ENCODE measurements at regions not wholly inside any gene's neighbourhood (a gene's known extent, or its start where the extent isn't known, plus 50 kb on each side); places are given as distances from the start of the nearest gene placed in this dataset.

DNA sequence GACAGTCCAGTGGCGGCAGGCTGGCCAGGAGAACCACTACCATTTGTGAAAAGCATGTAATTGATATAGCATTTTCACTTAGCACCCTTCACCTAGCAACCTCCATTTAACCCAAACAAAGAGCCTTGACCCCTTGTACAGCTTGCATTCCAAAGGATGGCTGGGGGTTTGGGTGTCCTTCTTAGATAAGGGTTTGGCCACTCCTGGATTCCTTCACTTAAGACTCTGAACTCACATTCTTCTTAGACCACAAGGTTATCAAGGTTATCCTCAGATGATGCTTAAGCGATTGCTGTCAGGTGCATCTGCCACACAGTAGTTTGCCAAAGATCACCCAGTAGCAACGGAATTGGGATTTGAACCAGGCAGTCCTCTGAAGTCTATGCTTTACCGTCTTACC is 102.8 kb downstream of the ZNF664 start:
- 89% methylated on average over 4 of the region's 4 CpGs; no CpG with 5 or more reads in 1 of the 2 experiments for WGBS, 2 experiments (ENCODE audit: extremely low coverage in 1 of 2, insufficient coverage in 1 of 2, insufficient read length in 1 of 2, insufficient replicate concordance in 2 of 2, low coverage in 1 of 2, low lambda C conversion rate in 2 of 2, missing lambda C conversion rate in 1 of 2)
- no peak overlapping the region for H3K14ac ChIP-seq (ENCODE audit: insufficient read length)
- TF ChIP-seq TAF1 (IDR thresholded peaks at IDR 0.05; ENCODE audit: low read depth, low read length) (no peak), CREB1 (IDR thresholded peaks at IDR 0.05) (no peak), TEAD4 (IDR thresholded peaks at IDR 0.05; ENCODE audit: low read depth, low read length) (no peak), MAFK (IDR thresholded peaks at IDR 0.05; ENCODE audit: low read depth, low read length) (no peak), RFX5 (IDR thresholded peaks at IDR 0.05; ENCODE audit: borderline replicate concordance, low read depth, low read length) (no peak), SP1 (IDR thresholded peaks at IDR 0.05; ENCODE audit: low read depth, low read length) (no peak), TAF7 (optimal IDR thresholded peaks at IDR 0.05; ENCODE audit: borderline replicate concordance, low read depth, low read length) (no peak), TBP (IDR thresholded peaks at IDR 0.05; ENCODE audit: low read depth, low read length) (no peak), SUZ12 (IDR thresholded peaks at IDR 0.05; ENCODE audit: low read length) (no peak), MAX (IDR thresholded peaks at IDR 0.05) (no peak), SRF (IDR thresholded peaks at IDR 0.05; ENCODE audit: low read depth, low read length) (no peak), CBX8 (IDR thresholded peaks at IDR 0.05; ENCODE audit: borderline replicate concordance, low read depth, low read length) (no peak), POLR2AphosphoS5 (IDR thresholded peaks at IDR 0.05; ENCODE audit: low read depth, low read length) (no peak), SP4 (IDR thresholded peaks at IDR 0.05; ENCODE audit: low read length) (no peak), BACH1 (IDR thresholded peaks at IDR 0.05; ENCODE audit: low read length) (no peak)
- TF ChIP-seq, protein P1, sequence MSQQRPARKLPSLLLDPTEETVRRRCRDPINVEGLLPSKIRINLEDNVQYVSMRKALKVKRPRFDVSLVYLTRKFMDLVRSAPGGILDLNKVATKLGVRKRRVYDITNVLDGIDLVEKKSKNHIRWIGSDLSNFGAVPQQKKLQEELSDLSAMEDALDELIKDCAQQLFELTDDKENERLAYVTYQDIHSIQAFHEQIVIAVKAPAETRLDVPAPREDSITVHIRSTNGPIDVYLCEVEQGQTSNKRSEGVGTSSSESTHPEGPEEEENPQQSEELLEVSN (IDR thresholded peaks at IDR 0.05), result no peak

More for the DNA sequence above, 102.8 kb downstream of the ZNF664 start:
- ChIA-PET CTCF (ENCODE audit: partially characterized antibody) (interaction anchor here (1.3 to 2.9 kb wide), 5 partner anchors 12 to 246 kb away, joined by 3 to 14 read pairs (median 4); no protein-coding TSS in a partner anchor), POLR2A (ENCODE audit: partially characterized antibody) (interaction anchor here (1.0 kb wide), 1 partner anchor 10 kb away, joined by 3 read pairs; no protein-coding TSS in a partner anchor)
- H2BK120ac ChIP-seq (replicated peaks; ENCODE audit: low read depth, low read length), result no peak overlapping the region
- no peak overlapping the region for H2BK5ac ChIP-seq (ENCODE audit: low read depth, low read length)
- H2AK5ac ChIP-seq (ENCODE audit: low read depth, low read length), result no peak overlapping the region; the same call in 1 of the 2 replicates
- no peaks in the 10 kb centered on the region; a peak in 1 of 7 replicates for H3K27me3 ChIP-seq (replicated peaks in 1 of 4; ENCODE audit: control insufficient read depth in 3 of 4, extremely low read depth in 1 of 4, insufficient read depth in 3 of 4, low read length in 3 of 4)
- no peaks in the 10 kb centered on the region for H3K79me1 ChIP-seq (ENCODE audit: low read depth, low read length)
- H2BK12ac ChIP-seq (ENCODE audit: low read depth, low read length), result no peak overlapping the region
- H3K23me2 ChIP-seq (ENCODE audit: low read depth, low read length), result no peaks in the 10 kb centered on the region; the same call in 1 of the 2 replicates
- no peak overlapping the region for H3K18ac ChIP-seq (ENCODE audit: extremely low read depth, low read length)
- H3K36me3 ChIP-seq (ENCODE audit: control insufficient read depth in 2 of 4, insufficient read depth in 4 of 4, low read length in 3 of 4), result no peaks in the 10 kb centered on the region
- H4K5ac ChIP-seq (ENCODE audit: insufficient read length, low read depth, low read length), result no peak overlapping the region
- no peak overlapping the region for H4K91ac ChIP-seq (replicated peaks; ENCODE audit: insufficient read length, low read length)
- H3K79me2 ChIP-seq (ENCODE audit: control insufficient read depth in 1 of 2, insufficient read depth in 2 of 2, low read length in 2 of 2), result no peaks in the 10 kb centered on the region
- no peak overlapping the region for H4K8ac ChIP-seq (ENCODE audit: extremely low read depth, insufficient read depth, low read length)
- FAIRE-seq, result no peak
- H3K23ac ChIP-seq (ENCODE audit: insufficient read length), result no peak overlapping the region
- H3K27ac ChIP-seq (ENCODE audit: low read depth, low read length), result no peak overlapping the region
- no peak overlapping the region for H3K4ac ChIP-seq (replicated peaks; ENCODE audit: insufficient read length, low read depth, low read length)
- H2AFZ ChIP-seq (ENCODE audit: low read length), result no peak overlapping the region
- no peaks in the 10 kb centered on the region for H4K20me1 ChIP-seq (replicated peaks in 1 of 2; ENCODE audit: control insufficient read depth in 1 of 2, insufficient read depth in 2 of 2, low read length in 2 of 2)
- no peaks in the 10 kb centered on the region for H3K9me3 ChIP-seq (ENCODE audit: insufficient read depth in 2 of 2, low read depth in 1 of 2, low read length in 1 of 2)
- H3K4me2 ChIP-seq (ENCODE audit: insufficient read depth in 1 of 2, low read depth in 2 of 2, low read length in 2 of 2), result no peak overlapping the region
- H3K4me3 ChIP-seq (ENCODE audit: extremely low read depth in 1 of 4, insufficient read depth in 2 of 4, low read depth in 3 of 4, low read length in 4 of 4), result no peak overlapping the region
- H2BK15ac ChIP-seq (ENCODE audit: low read length), result no peak overlapping the region
- no peak overlapping the region for H3K56ac ChIP-seq (replicated peaks; ENCODE audit: insufficient read length, low read depth, low read length)
- DNase-seq (ENCODE audit: low read depth in 1 of 2, low spot score in 2 of 2), result no peak
- H2BK20ac ChIP-seq (ENCODE audit: low read length), result no peak overlapping the region
- H3K9ac ChIP-seq (replicated peaks in 1 of 4; ENCODE audit: extremely low read depth in 1 of 4, low read depth in 3 of 4, low read length in 3 of 4), result no peak overlapping the region
- peaks cover 0 to 12% (median 7%) of the 10 kb centered on the region in 4 experiments; a peak in 5 of 7 replicates for H3K4me1 ChIP-seq (replicated peaks in 1 of 4; ENCODE audit: control insufficient read depth in 3 of 4, insufficient read depth in 4 of 4, low read length in 3 of 4)
